ENCODE measurements at regions not wholly inside any gene's neighbourhood (a gene's known extent, or its start where the extent isn't known, plus 50 kb on each side); places are given as distances from the start of the nearest gene placed in this dataset.

GRCh38 chr18:66167829-66168684 is 417.2 kb downstream of the CDH7 start:
- Histone ChIP-seq H3K4me3 (no peak overlapping the region), H3K27ac (no peak overlapping the region), H3K27me3 (no peaks in the 10 kb centered on the region), H3K9me3 (no peaks in the 10 kb centered on the region), H3K36me3 (ENCODE audit: low read depth, missing control alignments) (no peaks in the 10 kb centered on the region), H3K4me1 (no peaks in the 10 kb centered on the region)
- 85 to 89% methylated on average over 2 to 7 of the region's 7 CpGs for WGBS, 2 donors
- no peak for TF ChIP-seq POLR2A (IDR thresholded peaks at IDR 0.05)
- TF ChIP-seq, protein P1, sequence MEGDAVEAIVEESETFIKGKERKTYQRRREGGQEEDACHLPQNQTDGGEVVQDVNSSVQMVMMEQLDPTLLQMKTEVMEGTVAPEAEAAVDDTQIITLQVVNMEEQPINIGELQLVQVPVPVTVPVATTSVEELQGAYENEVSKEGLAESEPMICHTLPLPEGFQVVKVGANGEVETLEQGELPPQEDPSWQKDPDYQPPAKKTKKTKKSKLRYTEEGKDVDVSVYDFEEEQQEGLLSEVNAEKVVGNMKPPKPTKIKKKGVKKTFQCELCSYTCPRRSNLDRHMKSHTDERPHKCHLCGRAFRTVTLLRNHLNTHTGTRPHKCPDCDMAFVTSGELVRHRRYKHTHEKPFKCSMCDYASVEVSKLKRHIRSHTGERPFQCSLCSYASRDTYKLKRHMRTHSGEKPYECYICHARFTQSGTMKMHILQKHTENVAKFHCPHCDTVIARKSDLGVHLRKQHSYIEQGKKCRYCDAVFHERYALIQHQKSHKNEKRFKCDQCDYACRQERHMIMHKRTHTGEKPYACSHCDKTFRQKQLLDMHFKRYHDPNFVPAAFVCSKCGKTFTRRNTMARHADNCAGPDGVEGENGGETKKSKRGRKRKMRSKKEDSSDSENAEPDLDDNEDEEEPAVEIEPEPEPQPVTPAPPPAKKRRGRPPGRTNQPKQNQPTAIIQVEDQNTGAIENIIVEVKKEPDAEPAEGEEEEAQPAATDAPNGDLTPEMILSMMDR (IDR thresholded peaks at IDR 0.05), result no peak
- no peak for DNase-seq
- intact Hi-C loops (cut with DNase I; ENCODE audit: low total_unique reads), result no loop called here

- intact Hi-C loops (cut with DNase I; ENCODE audit: low total_unique reads), result no loop called here
- Histone ChIP-seq H3K9me3 (no peaks in the 10 kb centered on the region), H3K4me1 (no peaks in the 10 kb centered on the region), H3K27me3 (no peaks in the 10 kb centered on the region), H3K36me3 (ENCODE audit: low read depth, missing control alignments) (no peaks in the 10 kb centered on the region), H3K27ac (no peak overlapping the region), H3K4me3 (no peak overlapping the region)
- TF ChIP-seq, protein P1 (IDR thresholded peaks at IDR 0.05), result no peak
- no peak for TF ChIP-seq POLR2A (IDR thresholded peaks at IDR 0.05)
- DNase-seq, result no peak
- 93 to 94% methylated on average over 3 of the region's 3 CpGs for WGBS, 2 donors
Observed at GRCh38 chr18:66160007-66160406, 409.2 kb downstream of the CDH7 start.

DNA sequence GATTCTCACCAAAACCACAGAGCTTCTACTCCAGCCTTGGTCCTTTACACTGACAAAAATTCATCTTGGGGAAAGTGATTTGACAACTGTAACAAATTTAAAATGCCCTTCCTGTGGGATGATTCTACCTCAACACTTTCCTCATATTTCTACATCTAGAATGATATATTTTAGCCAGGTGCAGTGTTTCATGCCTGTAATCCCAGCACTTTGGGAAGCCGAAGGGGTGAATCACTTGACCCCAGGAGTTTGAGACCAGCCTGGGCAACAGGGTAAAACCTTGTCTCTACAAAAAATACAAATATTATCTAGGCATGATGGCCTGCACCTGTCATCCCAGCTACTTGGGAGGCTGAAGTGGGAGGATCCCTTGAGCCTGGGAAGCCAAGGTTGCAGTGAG is 408.6 kb downstream of the CDH7 start:
- WGBS, 2 donors, result 67 to 79% methylated on average over 1 of the region's 1 CpG
- no peaks in the 10 kb centered on the region for H3K27me3 ChIP-seq
- no peaks in the 10 kb centered on the region for H3K4me1 ChIP-seq
- TF ChIP-seq, protein P1 (IDR thresholded peaks at IDR 0.05), result no peak
- TF ChIP-seq POLR2A (IDR thresholded peaks at IDR 0.05), result no peak
- H3K36me3 ChIP-seq (ENCODE audit: low read depth, missing control alignments), result no peaks in the 10 kb centered on the region
- intact Hi-C loops (cut with DNase I; ENCODE audit: low total_unique reads), result no loop called here
- no peak for DNase-seq
- H3K27ac ChIP-seq, result no peak overlapping the region
- H3K4me3 ChIP-seq, result no peak overlapping the region
- no peaks in the 10 kb centered on the region for H3K9me3 ChIP-seq

DNA sequence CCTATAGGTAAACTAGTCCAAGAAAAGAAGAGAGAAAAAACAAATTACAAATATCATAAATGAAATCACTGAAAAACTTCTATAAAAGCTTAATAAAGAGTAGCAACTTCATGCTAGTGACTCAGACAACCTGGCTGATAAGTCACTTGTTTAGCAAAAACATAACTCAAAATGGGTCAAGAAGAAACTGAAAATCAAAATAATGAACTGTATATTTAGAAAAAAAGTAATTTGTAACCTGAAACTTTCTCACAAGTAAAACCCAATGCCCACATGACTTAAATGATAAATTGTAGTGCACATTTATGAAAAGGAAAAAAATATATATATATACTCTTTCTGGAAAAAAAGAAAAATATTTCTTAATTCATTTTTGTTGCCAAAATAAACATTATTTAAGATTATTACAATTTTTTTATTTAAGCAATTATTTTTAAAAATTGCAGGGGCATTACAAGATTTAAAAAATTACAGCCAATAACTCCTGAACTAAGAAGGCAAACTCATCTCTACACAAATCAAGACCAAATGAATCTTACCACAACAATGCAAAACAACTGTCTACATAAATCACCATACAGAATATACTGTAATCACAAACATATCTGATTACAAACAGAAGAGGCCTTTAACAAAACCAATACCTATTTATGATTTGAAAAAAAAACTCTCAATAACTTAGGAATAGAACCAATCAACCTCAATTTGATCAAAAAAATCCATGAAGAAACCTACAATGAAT is 406.3 kb downstream of the CDH7 start:
- H3K4me1 ChIP-seq, result no peaks in the 10 kb centered on the region
- H3K36me3 ChIP-seq (ENCODE audit: low read depth, missing control alignments), result no peaks in the 10 kb centered on the region
- TF ChIP-seq, protein P1 (IDR thresholded peaks at IDR 0.05), result no peak
- no peak for TF ChIP-seq POLR2A (IDR thresholded peaks at IDR 0.05)
- no peaks in the 10 kb centered on the region for H3K9me3 ChIP-seq
- intact Hi-C loops (cut with DNase I; ENCODE audit: low total_unique reads), result no loop called here
- no peak for DNase-seq
- H3K4me3 ChIP-seq, result no peak overlapping the region
- no peaks in the 10 kb centered on the region for H3K27me3 ChIP-seq
- no peak overlapping the region for H3K27ac ChIP-seq
